Ishikawa (cell line): ENCODE measurements at regions not wholly inside any gene's neighbourhood (a gene's known extent, or its start where the extent isn't known, plus 50 kb on each side); places are given as distances from the start of the nearest gene placed in this dataset.

Source experiments
- CEBPB ChIP-seq: IDR thresholded peaks from 2 replicates; pipeline ENCODE4 v1.6.1; 2012
- CREB1 ChIP-seq: IDR thresholded peaks from 2 replicates; pipeline ENCODE4 v1.6.1; 2012; ENCODE audit warnings: low read depth
- EGR1 ChIP-seq: IDR thresholded peaks from 2 replicates; pipeline ENCODE4 v1.6.1; 2012
- EP300 ChIP-seq: IDR thresholded peaks from 2 replicates; pipeline ENCODE4 v1.6.1; 2012; ENCODE audit warnings: borderline replicate concordance
- FOXM1 ChIP-seq: IDR thresholded peaks from 2 replicates; pipeline ENCODE4 v1.6.1; 2012; ENCODE audit warnings: low read depth, borderline replicate concordance
- MAX ChIP-seq: IDR thresholded peaks from 2 replicates; pipeline ENCODE4 v1.6.1; 2012
- NFIC ChIP-seq: IDR thresholded peaks from 2 replicates; pipeline ENCODE4 v1.6.1; 2012
- RAD21 ChIP-seq: IDR thresholded peaks from 2 replicates; pipeline ENCODE4 v1.6.1; 2012; ENCODE audit warnings: low read depth
- REST ChIP-seq: IDR thresholded peaks from 2 replicates; pipeline ENCODE4 v1.6.1; 2012; ENCODE audit warnings: low read depth, mild to moderate bottlenecking
- TAF1 ChIP-seq: IDR thresholded peaks from 2 replicates; pipeline ENCODE4 v1.6.1; 2012; ENCODE audit warnings: low read depth, mild to moderate bottlenecking
- TCF12 ChIP-seq: IDR thresholded peaks from 2 replicates; pipeline ENCODE4 v1.6.1; 2012; ENCODE audit warnings: low read depth
- TEAD4 ChIP-seq: IDR thresholded peaks from 2 replicates; pipeline ENCODE4 v1.6.1; 2012
- USF1 ChIP-seq: IDR thresholded peaks from 2 replicates; pipeline ENCODE4 v1.6.1; 2012
- YY1 ChIP-seq: IDR thresholded peaks from 2 replicates; pipeline ENCODE4 v1.6.1; 2012; ENCODE audit warnings: low read depth
- ZBTB7A ChIP-seq: IDR thresholded peaks from 2 replicates; pipeline ENCODE4 v1.6.1; 2012; ENCODE audit warnings: low read depth

- TF ChIP-seq CREB1: no peak
- TF ChIP-seq NFIC: no peak
- TF ChIP-seq RAD21: no peak
- TF ChIP-seq MAX: no peak
- TF ChIP-seq TCF12: no peak
- no peak for TF ChIP-seq CEBPB
- TF ChIP-seq YY1: no peak
Observed at GRCh38 chr18:26717123-26717719, 148.3 kb downstream of the AQP4 start.

- no peak for TF ChIP-seq EP300
- TF ChIP-seq CREB1: no peak
- TF ChIP-seq MAX: no peak
- TF ChIP-seq RAD21: no peak
- no peak for TF ChIP-seq CEBPB
Observed at GRCh38 chr18:26714739-26715138, 150.8 kb downstream of the AQP4 start.

GRCh38 chr18:26711756-26712155 lies 153.8 kb downstream of the AQP4 start:
- TF ChIP-seq RAD21: no peak
- no peak for TF ChIP-seq TCF12
- no peak for TF ChIP-seq FOXM1
- TF ChIP-seq YY1: no peak
- no peak for TF ChIP-seq NFIC
- TF ChIP-seq EGR1: no peak
- TF ChIP-seq ZBTB7A: no peak
- no peak for TF ChIP-seq MAX
- no peak for TF ChIP-seq USF1
- no peak for TF ChIP-seq EP300
- no peak for TF ChIP-seq TAF1

GRCh38 chr18:26710470-26711096 lies 154.9 kb downstream of the AQP4 start:
- TF ChIP-seq TAF1: no peak
- no peak for TF ChIP-seq EP300
- TF ChIP-seq USF1: no peak
- no peak for TF ChIP-seq TCF12
- no peak for TF ChIP-seq RAD21
- TF ChIP-seq MAX: no peak
- no peak for TF ChIP-seq EGR1
- TF ChIP-seq REST: no peak
- TF ChIP-seq CREB1: no peak
- no peak for TF ChIP-seq ZBTB7A
- no peak for TF ChIP-seq FOXM1
- TF ChIP-seq TEAD4: no peak
- TF ChIP-seq NFIC: no peak
- no peak for TF ChIP-seq CEBPB
- TF ChIP-seq YY1: no peak

- TF ChIP-seq CEBPB (no peak), TEAD4 (no peak), MAX (no peak), RAD21 (no peak), REST (no peak), EP300 (no peak), CREB1 (no peak), ZBTB7A (no peak), YY1 (no peak), EGR1 (no peak), TCF12 (no peak), FOXM1 (no peak), TAF1 (no peak), USF1 (no peak), NFIC (no peak)
Observed at GRCh38 chr18:26709897-26710296, 155.6 kb downstream of the AQP4 start.
